Fibroblast of skin of right biceps (primary cell): ENCODE measurements at regions not wholly inside any gene's neighbourhood (a gene's known extent, or its start where the extent isn't known, plus 50 kb on each side); places are given as distances from the start of the nearest gene placed in this dataset.
A peak's percentile ranks its signal among the peaks of the same experiment; 100 is the strongest.

Experiments used
- DNase-seq: peaks from one replicate; pipeline ENCODE4 v3.0.0-alpha.2; 2013

DNA sequence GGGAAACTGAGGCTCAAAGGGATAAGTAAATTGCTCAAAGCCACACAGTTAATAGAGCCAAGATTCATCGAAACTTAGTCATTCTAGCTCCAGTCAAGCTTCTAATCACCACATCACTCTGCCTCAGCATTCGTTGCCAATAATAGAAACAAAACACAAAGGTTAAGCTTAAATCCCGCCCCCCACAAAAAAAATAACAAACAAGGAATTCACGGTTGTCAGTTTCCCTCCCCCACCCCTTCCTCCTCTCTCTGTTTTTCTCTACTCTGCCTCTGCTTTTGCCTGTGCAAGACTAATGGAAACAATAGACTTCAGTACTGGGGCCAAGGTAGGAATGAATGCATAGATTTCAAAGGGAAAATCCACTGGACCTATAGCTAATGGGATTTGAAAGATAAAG lies 70.7 kb upstream of the ZNF644 start:
- DNase-seq = peak; percentile 6

DNA sequence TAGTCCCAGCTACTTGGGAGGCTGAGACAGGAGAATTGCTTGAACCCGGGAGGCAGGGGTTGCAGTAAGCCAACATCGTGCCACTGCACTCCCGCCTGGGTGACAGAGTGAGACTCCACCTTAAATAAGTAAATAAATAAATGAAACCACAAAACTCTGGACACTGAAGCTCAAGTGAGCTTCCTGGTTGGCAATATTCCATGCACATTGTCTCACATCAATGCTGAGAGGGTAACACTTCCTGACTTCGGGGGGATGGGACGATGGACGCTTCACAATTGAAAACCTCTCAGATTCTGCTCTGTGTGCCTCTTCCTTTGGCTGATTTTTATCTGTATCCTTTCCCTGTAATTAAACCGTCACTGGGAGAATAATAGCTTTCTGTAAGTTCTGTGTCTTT lies 70.0 kb upstream of the ZNF644 start:
- no peak for DNase-seq

DNA sequence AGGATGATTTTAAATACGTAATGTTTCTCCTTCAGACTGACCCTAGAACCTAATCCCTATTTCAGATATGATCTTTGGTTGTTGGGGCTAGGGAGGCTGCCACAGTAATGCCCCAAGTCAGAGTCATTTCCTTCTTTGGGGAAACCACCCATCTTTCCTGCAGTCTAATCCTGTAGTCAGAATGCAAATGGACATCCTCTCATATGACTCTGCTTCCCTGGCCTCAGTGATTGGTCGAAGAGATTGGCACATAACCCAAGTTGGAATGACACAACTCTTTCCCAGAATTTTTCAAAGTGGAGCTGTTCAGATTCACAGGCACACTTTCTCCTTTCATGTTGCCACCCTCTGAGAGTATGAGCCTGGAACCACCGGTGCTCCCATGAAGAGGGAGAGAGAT lies 58.8 kb upstream of the ZNF644 start:
- DNase-seq = peak; percentile 35

DNA sequence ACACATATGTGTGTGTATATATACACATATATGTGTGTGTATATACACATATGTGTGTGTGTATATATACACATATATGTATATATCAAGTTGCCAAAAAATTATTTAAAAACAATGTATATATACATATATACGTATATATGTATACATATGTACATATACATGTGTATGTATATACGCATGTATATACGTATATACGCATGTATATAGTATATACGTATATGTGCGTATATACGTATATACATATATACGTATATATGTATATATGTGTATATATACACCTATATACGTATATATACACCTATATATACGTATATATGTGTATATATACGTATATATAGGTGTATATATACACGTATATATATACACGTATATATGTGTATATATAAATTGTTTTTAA lies 57.0 kb upstream of the ZNF644 start:
- DNase-seq = no peak

DNA sequence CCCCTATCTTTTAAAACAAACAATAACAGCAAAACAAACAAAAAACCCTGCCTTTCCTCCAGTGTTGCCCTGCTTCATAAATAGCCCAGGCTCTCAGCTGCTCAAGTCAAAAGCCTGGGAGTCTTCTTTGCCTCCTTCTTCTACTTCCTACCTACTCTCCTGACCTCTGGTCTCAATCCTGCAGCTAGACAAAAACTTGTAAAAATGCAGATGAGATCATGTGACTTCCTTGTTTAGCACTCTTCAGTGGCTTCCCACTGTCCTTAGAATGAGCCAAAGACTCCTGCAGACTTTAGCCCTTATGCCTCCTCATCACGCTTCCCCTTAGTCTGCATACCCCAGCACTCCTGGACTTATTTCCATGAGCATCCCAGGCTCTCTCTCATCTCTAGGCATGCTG lies 55.0 kb upstream of the ZNF644 start:
- DNase-seq = no peak

DNA sequence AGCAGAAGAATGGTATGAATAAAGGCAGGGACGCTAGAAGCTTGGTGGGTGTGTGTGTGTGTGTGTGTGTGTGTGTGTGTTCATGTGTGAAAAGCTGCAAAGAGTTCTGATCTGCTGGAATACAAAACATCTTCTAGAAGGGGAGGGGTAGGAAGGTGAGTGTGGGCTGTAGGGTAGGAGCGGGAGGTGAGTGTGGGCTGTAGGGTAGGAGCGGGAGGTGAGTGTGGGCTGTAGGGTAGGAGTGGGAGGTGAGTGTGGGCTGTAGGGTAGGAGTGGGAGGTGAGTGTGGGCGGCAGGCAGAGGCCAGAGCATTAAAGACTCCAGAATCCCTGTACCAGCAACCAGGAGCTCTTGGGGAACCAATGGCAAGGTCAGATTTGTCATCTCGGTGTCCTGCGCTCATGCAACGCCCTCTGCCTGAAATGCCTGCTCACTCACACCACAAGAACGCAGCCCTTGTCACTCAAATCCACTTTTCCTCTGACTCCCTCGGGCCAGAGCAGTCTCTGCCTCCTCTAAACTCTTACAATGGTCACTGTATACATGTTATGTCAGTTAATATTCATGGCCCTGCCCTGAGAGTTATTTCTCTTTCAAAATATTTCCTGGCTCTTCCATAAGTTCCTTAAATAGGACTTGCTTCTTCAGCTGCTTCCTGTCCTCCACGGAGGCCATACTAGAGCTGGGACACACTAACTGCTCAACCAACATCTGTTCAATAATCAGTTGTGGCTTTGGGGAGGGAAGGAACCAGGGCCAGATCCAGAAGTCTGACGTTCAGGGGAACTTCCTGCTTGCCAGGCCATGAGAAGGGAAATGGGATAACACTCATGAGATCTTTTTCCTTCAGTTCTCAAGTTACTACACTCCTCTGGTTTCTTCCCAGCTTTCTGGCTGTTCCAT lies 53.6 kb upstream of the ZNF644 start:
- no peak for DNase-seq

DNA sequence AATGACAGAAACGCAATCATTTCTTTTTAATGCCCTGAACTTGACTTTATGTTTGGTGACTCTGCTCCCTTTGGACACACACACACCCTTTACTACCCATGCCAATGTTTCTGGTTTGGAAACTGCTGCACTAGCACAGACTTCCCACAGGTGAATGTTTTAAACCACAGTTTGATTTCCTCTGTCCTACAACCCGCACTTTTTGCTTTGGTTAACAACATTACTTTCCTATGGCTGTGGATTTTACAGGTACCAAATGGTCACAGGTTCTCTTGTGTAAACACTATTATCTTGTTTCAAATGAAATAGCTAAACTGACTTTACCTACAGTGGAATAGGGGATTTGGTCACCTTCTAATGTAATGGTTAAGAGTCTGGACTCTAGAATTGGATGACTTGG lies 51.5 kb upstream of the ZNF644 start:
- DNase-seq = no peak

DNA sequence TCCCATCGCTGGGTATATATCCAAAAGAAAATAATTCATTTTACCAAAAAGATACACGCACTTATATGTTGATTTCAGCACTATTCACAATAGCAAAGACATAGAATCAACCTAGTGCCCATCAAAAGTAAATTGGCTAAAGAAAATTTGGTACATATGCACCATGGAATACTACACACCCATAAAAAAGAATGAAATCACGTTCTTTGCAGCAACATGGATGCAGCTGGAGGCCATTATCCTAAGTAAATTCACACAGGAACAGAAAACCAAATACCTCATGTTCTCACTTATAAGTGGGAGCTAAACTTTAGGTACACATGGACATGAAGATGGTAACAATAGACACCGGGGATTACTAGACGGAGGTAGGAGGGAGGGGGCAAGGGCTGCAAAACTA lies 50.0 kb upstream of the ZNF644 start:
- no peak for DNase-seq
